HepG2 (cell line): ENCODE measurements at regions not wholly inside any gene's neighbourhood (a gene's known extent, or its start where the extent isn't known, plus 50 kb on each side); places are given as distances from the start of the nearest gene placed in this dataset.

Experiments
- KLF6 ChIP-seq: IDR thresholded peaks from 2 replicates; pipeline ENCODE4 v1.8.0; 2016; ENCODE audit warnings: missing biosample characterization, missing genetic modification reagents
- MIER3 ChIP-seq: IDR thresholded peaks from 2 replicates; pipeline ENCODE4 v1.6.1; 2016; ENCODE audit warnings: missing compliant biosample characterization, borderline replicate concordance
- NR2C2 ChIP-seq: sonication (generic); formaldehyde crosslinking; IDR thresholded peaks from 2 replicates; pipeline ENCODE4 v1.4.0; 2020; ENCODE audit warnings: missing genetic modification reagents, mild to moderate bottlenecking, moderate library complexity, borderline replicate concordance
- POLR2AphosphoS5 ChIP-seq: IDR thresholded peaks from 2 replicates; pipeline ENCODE4 v1.6.1; 2012; ENCODE audit warnings: low read depth, low read length
- RBM39 ChIP-seq: fragments of 200-400 bp; formaldehyde crosslinking; IDR thresholded peaks from one replicate; pipeline ENCODE4 v1.6.1; 2018; ENCODE audit warnings: antibody characterized with exemption, mild to moderate bottlenecking, low read depth, low read length; ENCODE audit not compliant: poor library complexity, severe bottlenecking
- RXRB ChIP-seq: IDR thresholded peaks from 2 replicates; pipeline ENCODE4 v1.6.1; 2016; ENCODE audit warnings: borderline replicate concordance, missing genetic modification reagents, missing compliant biosample characterization
- SIX1 ChIP-seq: sonication (generic); formaldehyde crosslinking; IDR thresholded peaks from 2 replicates; pipeline ENCODE4 v1.4.0; 2020; ENCODE audit warnings: missing genetic modification reagents, borderline replicate concordance
- SIX4 ChIP-seq: sonication (generic); formaldehyde crosslinking; IDR thresholded peaks from 2 replicates; pipeline ENCODE4 v1.4.0; 2020; ENCODE audit warnings: missing genetic modification reagents
- SMAD3 ChIP-seq: sonication (generic); formaldehyde crosslinking; IDR thresholded peaks from 2 replicates; pipeline ENCODE4 v1.4.0; 2020; ENCODE audit warnings: missing genetic modification reagents
- SMARCE1 ChIP-seq: fragments of 450-650 bp; IDR thresholded peaks from 2 replicates; pipeline ENCODE4 v1.6.1; 2017; ENCODE audit warnings: borderline replicate concordance
- TIGD3 ChIP-seq: sonication (generic); formaldehyde crosslinking; IDR thresholded peaks from 2 replicates; pipeline ENCODE4 v1.5.1; 2020; ENCODE audit warnings: mild to moderate bottlenecking, missing genetic modification reagents, borderline replicate concordance
- YEATS4 ChIP-seq: sonication (generic); formaldehyde crosslinking; IDR thresholded peaks from 2 replicates; pipeline ENCODE4 v1.4.0; 2020; ENCODE audit warnings: missing genetic modification reagents, borderline replicate concordance
- ZBTB46 ChIP-seq: sonication (generic); formaldehyde crosslinking; IDR thresholded peaks from 2 replicates; pipeline ENCODE4 v1.4.0; 2020; ENCODE audit warnings: mild to moderate bottlenecking, missing genetic modification reagents, borderline replicate concordance
- ZNF44 ChIP-seq: sonication (generic); formaldehyde crosslinking; IDR thresholded peaks from 2 replicates; pipeline ENCODE4 v1.5.1; 2020; ENCODE audit warnings: mild to moderate bottlenecking, missing genetic modification reagents
- ZNF460 ChIP-seq: sonication (generic); formaldehyde crosslinking; IDR thresholded peaks from 2 replicates; pipeline ENCODE4 v1.5.1; 2020; ENCODE audit warnings: missing genetic modification reagents, mild to moderate bottlenecking, borderline replicate concordance
- ZNF558 ChIP-seq: sonication (generic); formaldehyde crosslinking; IDR thresholded peaks from 2 replicates; pipeline ENCODE4 v1.9.0; 2022; ENCODE audit warnings: mild to moderate bottlenecking, missing genetic modification reagents, borderline replicate concordance
- ZNF574 ChIP-seq: sonication (generic); formaldehyde crosslinking; IDR thresholded peaks from 2 replicates; pipeline ENCODE4 v1.4.0; 2020; ENCODE audit warnings: missing genetic modification reagents
- TF ChIP-seq, protein P1 (sequence below): sonication (generic); formaldehyde crosslinking; IDR thresholded peaks from 2 replicates; pipeline ENCODE4 v1.8.0; 2022; ENCODE audit warnings: missing genetic modification reagents, mild to moderate bottlenecking, inconsistent platforms, borderline replicate concordance
- TF ChIP-seq, protein P2 (sequence below): IDR thresholded peaks from 2 replicates; pipeline ENCODE4 v1.6.1; 2016; ENCODE audit warnings: missing biosample characterization, missing genetic modification reagents, low read depth
- TF ChIP-seq, protein P3 (sequence below): sonication (generic); formaldehyde crosslinking; IDR thresholded peaks from 2 replicates; pipeline ENCODE4 v1.4.0; 2020; ENCODE audit warnings: missing genetic modification reagents

- peak; percentile 77 for TF ChIP-seq MIER3 (CRISPR knock-in tag)
- TF ChIP-seq SMARCE1, result peak; percentile 68; the same call in 1 of the 2 replicates
- no peak for TF ChIP-seq ZNF460 (CRISPR knock-in tag)
- TF ChIP-seq RXRB (CRISPR knock-in tag), result peak; percentile 89
- no peak for TF ChIP-seq ZNF558 (CRISPR knock-in tag)
- TF ChIP-seq, protein P1, sequence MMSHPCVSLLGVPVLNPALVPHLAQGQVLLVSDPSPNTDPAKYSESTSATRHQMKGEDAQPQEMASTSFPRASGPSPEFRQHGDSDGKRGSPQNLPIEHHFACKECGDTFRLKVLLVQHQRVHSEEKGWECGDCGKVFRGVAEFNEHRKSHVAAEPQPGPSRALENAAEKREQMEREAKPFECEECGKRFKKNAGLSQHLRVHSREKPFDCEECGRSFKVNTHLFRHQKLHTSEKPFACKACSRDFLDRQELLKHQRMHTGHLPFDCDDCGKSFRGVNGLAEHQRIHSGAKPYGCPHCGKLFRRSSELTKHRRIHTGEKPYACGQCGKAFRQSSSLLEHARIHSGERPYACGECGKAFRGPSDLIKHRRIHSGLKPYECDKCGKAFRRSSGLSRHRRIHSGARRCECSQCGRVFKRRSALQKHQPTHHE (CRISPR knock-in tag), result no peak
- TF ChIP-seq SMAD3 (CRISPR knock-in tag), result peak; percentile 70; the same call in 1 of the 2 replicates
- TF ChIP-seq ZNF574 (CRISPR knock-in tag), result no peak
- TF ChIP-seq, protein P2, sequence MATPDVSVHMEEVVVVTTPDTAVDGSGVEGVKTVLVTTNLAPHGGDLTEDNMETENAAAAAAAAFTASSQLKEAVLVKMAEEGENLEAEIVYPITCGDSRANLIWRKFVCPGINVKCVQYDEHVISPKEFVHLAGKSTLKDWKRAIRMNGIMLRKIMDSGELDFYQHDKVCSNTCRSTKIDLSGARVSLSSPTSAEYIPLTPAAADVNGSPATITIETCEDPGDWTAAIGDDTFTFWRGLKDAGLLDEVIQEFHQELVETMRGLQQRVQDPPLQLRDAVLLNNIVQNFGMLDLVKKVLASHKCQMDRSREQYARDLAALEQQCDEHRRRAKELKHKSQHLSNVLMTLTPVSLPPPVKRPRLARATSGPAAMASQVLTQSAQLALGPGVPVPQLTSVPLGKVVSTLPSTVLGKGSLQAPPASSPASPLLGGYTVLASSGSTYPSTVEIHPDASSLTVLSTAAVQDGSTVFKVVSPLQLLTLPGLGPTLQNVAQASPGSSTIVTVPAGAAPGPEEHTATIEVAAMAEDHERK (CRISPR knock-in tag), result no peak
- TF ChIP-seq NR2C2 (CRISPR knock-in tag), result 0 out of 2 replicates have a peak, but pooled peaks have one; percentile 25
- TF ChIP-seq RBM39, result no peak
- TF ChIP-seq YEATS4, result no peak
- no peak for TF ChIP-seq ZBTB46
- peak; percentile 55; the same call in 1 of the 2 replicates for TF ChIP-seq SIX1 (CRISPR knock-in tag)
- TF ChIP-seq ZNF44 (CRISPR knock-in tag), result no peak
- no peak for TF ChIP-seq SIX4 (CRISPR knock-in tag)
- TF ChIP-seq TIGD3, result no peak
- TF ChIP-seq POLR2AphosphoS5, result no peak
- TF ChIP-seq, protein P3, sequence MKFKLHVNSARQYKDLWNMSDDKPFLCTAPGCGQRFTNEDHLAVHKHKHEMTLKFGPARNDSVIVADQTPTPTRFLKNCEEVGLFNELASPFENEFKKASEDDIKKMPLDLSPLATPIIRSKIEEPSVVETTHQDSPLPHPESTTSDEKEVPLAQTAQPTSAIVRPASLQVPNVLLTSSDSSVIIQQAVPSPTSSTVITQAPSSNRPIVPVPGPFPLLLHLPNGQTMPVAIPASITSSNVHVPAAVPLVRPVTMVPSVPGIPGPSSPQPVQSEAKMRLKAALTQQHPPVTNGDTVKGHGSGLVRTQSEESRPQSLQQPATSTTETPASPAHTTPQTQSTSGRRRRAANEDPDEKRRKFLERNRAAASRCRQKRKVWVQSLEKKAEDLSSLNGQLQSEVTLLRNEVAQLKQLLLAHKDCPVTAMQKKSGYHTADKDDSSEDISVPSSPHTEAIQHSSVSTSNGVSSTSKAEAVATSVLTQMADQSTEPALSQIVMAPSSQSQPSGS (CRISPR knock-in tag), result no peak
- TF ChIP-seq KLF6 (CRISPR knock-in tag), result no peak
Observed at GRCh38 chr1:193355178-193355577, 168.8 kb upstream of the B3GALT2 start (continued).
